ENCODE measurements at regions not wholly inside any gene's neighbourhood (a gene's known extent, or its start where the extent isn't known, plus 50 kb on each side); places are given as distances from the start of the nearest gene placed in this dataset.
"Not testable (repeated sequence)": the region's sequence is repeated elsewhere in the genome, so short reads cannot be mapped to it uniquely, and the experiment has no call there.

GRCh38 chr18:59792353-59792752, 95.1 kb upstream of the CCBE1 start:
- in situ Hi-C loops (cut with MboI; ENCODE audit: low sequenced_read_pairs, unreplicated experiment): no loop called here
- TF ChIP-seq CTCF (IDR thresholded peaks at IDR 0.05; ENCODE audit: borderline replicate concordance, control extremely low read depth, extremely low read depth, insufficient read depth, missing control alignments): no peak

GRCh38 chr18:59790346-59790936, 93.2 kb upstream of the CCBE1 start:
- DNase-seq (ENCODE audit: low spot score); in situ Hi-C loops (cut with MboI; ENCODE audit: low sequenced_read_pairs, unreplicated experiment): not testable (repeated sequence)

More at GRCh38 chr18:59792353-59792752, 95.1 kb upstream of the CCBE1 start:
- DNase-seq (ENCODE audit: low spot score): no peak

GRCh38 chr18:59788791-59789106, 91.5 kb upstream of the CCBE1 start:
- no peak for DNase-seq (ENCODE audit: low spot score)
- no peak for TF ChIP-seq CTCF (IDR thresholded peaks at IDR 0.05; ENCODE audit: borderline replicate concordance, control extremely low read depth, extremely low read depth, insufficient read depth, missing control alignments)
- in situ Hi-C loops (cut with MboI; ENCODE audit: low sequenced_read_pairs, unreplicated experiment): no loop called here

GRCh38 chr18:59787998-59788790, 91.0 kb upstream of the CCBE1 start:
- no peak for DNase-seq (ENCODE audit: low spot score)

GRCh38 chr18:59784694-59785093, 87.5 kb upstream of the CCBE1 start:
- TF ChIP-seq CTCF (IDR thresholded peaks at IDR 0.05; ENCODE audit: borderline replicate concordance, control extremely low read depth, extremely low read depth, insufficient read depth, missing control alignments): no peak
- DNase-seq (ENCODE audit: low spot score): no peak
- in situ Hi-C loops (cut with MboI; ENCODE audit: low sequenced_read_pairs, unreplicated experiment): no loop called here

More at GRCh38 chr18:59787998-59788790, 91.0 kb upstream of the CCBE1 start:
- in situ Hi-C loops (cut with MboI; ENCODE audit: low sequenced_read_pairs, unreplicated experiment): no loop called here
- no peak for TF ChIP-seq CTCF (IDR thresholded peaks at IDR 0.05; ENCODE audit: borderline replicate concordance, control extremely low read depth, extremely low read depth, insufficient read depth, missing control alignments)

GRCh38 chr18:59783138-59783537, 85.9 kb upstream of the CCBE1 start:
- peak; percentile 62 for DNase-seq (ENCODE audit: low spot score)
- peak; percentile 72 for TF ChIP-seq CTCF (IDR thresholded peaks at IDR 0.05; ENCODE audit: borderline replicate concordance, control extremely low read depth, extremely low read depth, insufficient read depth, missing control alignments)
- in situ Hi-C loops (cut with MboI; ENCODE audit: low sequenced_read_pairs, unreplicated experiment): no loop called here

GRCh38 chr18:59779979-59780378, 82.8 kb upstream of the CCBE1 start:
- DNase-seq (ENCODE audit: low spot score): no peak
- no peak for TF ChIP-seq CTCF (IDR thresholded peaks at IDR 0.05; ENCODE audit: borderline replicate concordance, control extremely low read depth, extremely low read depth, insufficient read depth, missing control alignments)
- in situ Hi-C loops (cut with MboI; ENCODE audit: low sequenced_read_pairs, unreplicated experiment): no loop called here

All from GM13976 (cell line).